CD4-positive, alpha-beta T cell treated with Interleukin-15 for 4 hours (primary cell): ENCODE measurements at regions not wholly inside any gene's neighbourhood (a gene's known extent, or its start where the extent isn't known, plus 50 kb on each side); places are given as distances from the start of the nearest gene placed in this dataset.
"Not testable (repeated sequence)": the region's sequence is repeated elsewhere in the genome, so short reads cannot be mapped to it uniquely, and the experiment has no call there.

Source experiments
- DNase-seq: peaks from one replicate; pipeline ENCODE4 v3.0.0-alpha.2; 2020; ENCODE audit warnings: low spot score

DNA sequence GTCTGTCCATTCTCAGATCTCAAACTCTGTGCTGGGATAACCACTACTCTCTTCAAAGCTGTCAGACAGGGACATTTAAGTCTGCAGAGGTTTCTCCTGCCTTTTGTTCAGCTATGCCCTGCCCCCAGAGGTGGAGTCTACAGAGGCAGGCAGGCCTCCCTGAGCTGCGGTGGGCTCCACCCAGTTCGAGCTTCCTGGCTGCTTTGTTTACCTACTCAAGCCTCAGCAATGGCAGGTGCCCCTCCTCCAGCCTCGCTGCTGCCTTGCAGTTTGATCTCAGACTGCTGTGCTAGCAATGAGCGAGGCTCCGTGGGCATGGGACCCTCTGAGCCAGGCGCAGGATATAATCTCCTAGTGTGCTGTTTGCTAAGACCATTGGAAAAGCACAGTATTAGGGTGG, 53.1 kb upstream of the HUNK start:
- not testable (repeated sequence) for DNase-seq

DNA sequence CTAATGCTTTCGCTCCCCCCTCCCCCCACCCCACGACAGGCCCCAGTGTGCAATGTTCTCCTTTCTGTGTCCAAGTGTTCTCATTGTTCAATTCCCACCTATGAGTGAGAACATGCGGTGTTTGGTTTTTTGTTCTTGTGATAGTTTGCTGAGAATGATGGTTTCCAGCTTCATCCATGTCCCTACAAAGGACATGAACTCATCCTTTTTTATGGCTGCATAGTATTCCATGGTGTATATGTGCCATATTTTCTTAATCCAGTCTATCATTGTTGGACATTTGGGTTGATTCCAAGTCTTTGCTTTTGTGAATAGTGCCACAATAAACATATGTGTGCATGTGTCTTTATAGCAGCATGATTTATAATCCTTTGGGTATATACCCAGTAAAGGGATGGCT, 58.5 kb upstream of the HUNK start:
- not testable (repeated sequence) for DNase-seq

DNA sequence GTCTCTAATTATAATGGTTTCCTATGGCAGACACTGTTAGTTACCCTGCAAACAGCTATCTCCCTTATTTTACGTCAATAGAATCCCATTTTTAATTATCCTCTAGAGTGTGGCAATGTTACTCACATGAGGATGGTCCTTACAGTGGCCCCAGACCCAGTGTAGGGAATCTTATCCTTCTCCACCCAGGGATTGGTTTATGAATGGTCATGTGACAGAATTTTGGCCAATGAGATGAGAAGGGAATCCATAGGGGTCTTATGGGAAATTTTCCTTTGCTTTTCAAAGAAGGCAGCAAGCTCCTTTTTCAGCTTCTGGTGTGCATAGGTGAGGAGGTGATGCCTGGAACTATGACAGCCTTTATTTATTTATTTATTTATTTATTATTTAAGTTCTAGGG, 59.0 kb upstream of the HUNK start:
- no peak for DNase-seq

DNA sequence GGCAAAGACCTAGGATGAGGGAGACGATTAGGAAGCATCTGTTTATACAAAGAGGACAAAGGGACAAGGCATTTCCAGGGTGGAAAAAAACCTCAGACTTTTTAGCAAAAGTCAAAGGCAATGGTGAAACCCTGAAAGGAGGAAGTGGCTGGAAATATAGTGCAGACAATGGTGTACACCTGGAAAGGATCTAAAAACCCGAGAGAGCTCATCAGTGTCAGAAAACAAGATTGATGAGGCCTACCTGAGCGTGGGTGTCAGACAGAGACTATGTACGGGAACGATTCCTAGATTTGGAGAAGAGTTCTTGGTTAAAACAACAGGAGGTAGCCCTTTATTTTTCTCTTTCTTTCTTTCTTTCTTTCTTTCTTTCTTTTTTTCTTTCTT, 68.8 kb upstream of the HUNK start:
- DNase-seq: no peak

DNA sequence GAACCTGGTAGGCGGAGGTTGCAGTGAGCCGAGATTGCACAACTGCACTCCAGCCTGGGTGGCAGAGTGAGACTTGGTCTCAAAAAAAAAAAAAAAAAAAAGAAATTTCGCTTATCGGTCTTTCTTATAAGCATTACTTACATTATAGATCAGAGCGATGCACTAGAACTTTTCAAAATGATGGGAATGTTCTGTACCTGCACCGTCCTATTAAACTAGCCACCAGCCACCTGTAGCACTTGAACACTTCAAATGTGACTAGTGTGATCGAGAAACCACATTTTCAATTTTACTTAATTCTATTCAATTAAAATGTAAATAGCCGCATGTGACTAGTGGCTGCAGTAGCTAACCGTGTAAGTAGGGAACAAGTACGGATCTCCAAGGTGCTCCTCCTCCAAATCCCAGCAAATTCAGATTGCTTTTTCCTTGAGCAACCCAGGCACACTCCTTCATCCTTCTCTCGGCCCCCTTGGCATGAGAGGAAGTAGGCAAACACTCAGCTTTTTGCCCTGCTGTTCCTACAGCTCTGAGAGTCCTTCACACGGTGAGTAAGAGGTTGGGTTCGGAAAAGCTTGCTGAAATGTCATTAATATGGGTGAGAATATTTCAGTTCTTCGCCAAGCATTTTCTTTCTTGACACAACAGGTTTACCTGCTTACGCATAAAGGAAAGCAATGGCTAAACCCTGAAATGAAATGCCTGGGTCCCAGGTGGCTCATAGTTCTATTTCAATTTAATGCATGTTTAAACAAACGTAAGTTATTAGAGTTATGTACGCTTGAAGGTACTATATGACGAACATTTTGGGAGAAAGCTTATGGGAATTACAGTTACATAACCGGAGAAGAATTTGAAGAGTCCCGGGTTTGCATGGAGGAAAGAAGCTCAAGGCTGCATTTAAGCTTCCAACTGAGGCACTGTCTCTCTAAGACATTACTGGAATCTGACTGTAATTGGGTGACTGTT, 69.5 kb upstream of the HUNK start:
- DNase-seq: no peak

DNA sequence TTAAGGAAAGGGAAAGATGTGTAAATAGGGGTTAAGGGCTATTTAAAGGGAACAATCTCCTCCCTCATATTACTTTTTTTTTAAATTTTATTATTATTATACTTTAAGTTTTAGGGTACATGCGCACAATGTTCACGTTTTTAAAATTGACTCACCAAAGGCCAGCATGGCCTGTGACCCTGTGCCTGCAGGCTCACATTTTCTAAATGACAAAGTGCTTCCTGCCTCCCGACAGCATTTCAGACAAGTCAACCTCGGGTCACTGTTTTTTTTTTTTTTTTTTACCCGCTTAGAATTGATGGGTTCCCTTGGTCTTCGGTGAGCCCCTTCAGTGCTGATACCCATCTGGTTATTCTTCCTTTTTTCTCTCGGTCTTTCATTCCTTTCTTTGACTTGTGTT, 70.4 kb upstream of the SCAF4 start:
- DNase-seq: no peak

DNA sequence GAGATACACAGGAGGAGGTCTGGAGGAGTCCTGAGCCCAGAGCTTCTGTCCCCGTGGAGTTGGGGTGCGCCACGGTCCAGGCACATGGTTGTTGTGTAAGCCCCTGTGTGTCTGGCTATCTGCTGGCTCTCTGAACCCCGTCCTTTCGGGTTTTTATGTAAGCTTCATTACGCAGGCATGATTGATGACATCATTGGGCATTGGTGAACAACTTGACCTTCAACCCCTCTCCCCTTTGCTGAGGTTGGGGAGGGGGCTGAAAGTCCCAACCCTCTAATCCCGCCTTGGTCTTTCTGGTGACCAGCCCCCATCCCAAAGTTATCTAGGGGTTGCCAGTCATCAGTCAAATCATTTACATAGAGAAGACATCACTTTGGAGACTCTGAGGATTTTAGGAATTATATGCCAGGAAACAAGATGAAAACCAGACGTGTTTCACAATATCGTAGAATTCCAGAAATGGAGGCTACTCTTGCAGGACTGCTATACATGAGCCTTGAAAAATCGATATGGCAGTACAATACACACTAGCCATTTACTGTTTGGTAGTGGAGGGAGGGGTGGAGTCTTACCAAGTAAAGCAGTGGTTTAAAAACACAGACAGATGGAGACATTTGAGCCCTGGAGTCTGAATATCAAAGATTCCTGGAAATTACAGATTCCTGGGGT, 69.8 kb upstream of the SCAF4 start:
- no peak for DNase-seq

DNA sequence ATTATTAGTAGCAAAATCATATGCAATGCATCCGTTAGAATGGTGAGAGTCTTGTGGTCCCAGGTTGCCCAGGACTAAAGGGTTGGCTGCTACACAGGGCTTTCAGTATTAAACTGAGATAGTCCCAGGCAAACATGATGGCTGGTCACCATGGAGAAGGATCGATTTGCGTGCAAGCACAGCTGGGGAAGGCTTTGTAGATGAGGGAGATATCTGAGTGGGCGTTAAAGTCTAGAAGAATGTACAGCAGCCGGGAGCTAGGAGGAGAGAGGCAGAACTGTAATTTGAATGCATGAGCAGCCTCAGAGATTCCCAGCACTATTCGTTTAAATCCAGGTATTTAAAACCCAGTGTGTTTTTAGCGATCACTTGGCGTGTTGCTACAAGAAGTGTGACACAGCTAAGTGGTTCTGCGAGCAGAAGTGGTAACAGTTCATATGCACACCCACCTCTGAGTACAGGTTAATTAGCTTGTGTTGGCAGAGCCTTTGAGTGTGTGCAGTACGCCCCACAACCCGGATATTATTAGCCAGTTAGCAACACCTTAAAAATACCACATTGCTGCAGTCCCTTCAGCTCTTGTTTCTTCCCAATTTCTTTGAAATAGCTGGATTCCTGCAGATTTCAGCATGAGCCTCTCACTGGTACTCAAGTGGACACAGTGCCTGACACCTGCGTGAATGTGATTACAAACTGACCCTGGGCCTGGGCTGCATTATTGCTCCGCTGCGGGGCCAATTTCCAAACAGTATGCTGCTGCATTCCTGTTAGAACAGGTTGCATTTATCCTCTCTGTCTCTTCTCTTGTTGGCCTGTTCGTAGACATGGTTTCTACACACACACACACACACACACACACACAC, 67.2 kb upstream of the SCAF4 start:
- DNase-seq: no peak

DNA sequence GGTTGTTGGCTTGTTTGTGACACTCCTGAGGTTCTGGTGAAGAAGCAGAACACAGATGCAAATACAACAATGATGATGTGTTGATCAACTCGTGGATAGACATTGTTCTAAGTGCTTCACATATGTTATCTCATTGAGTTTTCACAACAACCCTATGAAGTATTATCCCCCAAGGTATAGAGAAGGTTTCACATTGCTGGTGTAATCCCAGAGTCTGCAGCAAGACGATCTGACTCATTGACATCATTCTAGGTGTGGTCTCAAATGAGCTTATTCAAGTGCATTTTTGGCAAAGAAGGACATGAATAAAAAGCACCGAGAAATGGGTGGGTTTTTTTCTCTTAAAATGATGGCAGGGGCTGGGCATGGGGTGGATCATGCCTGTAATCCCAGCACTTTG, 64.1 kb upstream of the SCAF4 start:
- DNase-seq: no peak

DNA sequence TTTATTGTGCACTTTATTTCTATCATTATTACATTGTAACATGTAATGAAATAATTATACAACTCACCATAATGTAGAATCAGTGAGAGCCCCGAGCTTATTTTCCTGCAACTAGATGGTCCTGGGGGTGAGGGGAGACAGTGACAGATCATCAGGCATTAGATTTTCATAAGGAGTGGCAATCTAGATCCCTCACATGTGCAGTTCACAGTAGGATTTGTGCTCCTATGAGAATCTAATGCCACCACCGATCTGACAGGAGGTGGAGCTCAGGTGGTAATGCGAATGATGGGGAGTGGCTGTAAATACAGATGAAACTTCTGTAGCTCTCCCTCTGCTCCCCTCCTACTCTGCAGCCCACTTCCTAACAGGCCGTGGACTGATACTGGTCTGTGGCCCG, 58.5 kb upstream of the SCAF4 start:
- not testable (repeated sequence) for DNase-seq

DNA sequence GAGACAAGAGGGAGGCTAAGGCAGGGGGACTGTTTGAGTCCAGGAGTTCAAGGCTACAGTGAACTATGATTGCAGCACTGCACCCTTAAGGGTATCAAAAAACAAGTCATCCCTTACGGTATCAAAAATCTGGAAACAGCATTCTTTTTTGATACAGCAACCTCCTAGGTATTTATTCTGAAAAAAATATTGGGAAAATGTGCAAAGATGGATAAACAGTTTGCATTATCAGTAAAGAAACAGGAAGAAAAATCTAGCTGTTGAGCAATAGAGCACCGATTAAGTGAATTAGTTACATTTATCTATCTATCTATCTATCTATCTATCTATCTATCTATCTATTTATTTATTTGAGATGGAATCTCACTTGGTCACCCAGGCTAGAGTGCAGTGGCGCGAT, 56.7 kb upstream of the SCAF4 start:
- no peak for DNase-seq

DNA sequence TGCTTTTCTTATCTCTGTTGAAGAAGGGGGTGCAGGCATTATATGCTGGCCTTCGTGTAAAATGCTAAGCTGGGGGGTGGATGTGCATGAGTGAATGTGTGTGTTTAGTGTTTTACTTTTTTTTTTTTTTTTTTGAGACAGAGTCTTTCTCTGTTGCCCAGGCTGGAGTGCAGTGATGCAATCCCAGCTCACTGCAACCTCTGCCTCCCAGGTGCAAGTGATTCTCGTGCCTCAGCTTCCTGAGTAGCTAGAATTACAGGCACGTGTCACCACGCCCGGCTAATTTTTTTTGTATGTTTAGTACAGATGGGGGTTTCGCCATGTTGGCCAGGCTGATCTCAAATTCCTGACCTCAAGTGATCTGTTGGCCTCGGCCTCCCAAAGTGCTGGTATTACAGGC, 55.8 kb upstream of the SCAF4 start:
- DNase-seq: not testable (repeated sequence)

DNA sequence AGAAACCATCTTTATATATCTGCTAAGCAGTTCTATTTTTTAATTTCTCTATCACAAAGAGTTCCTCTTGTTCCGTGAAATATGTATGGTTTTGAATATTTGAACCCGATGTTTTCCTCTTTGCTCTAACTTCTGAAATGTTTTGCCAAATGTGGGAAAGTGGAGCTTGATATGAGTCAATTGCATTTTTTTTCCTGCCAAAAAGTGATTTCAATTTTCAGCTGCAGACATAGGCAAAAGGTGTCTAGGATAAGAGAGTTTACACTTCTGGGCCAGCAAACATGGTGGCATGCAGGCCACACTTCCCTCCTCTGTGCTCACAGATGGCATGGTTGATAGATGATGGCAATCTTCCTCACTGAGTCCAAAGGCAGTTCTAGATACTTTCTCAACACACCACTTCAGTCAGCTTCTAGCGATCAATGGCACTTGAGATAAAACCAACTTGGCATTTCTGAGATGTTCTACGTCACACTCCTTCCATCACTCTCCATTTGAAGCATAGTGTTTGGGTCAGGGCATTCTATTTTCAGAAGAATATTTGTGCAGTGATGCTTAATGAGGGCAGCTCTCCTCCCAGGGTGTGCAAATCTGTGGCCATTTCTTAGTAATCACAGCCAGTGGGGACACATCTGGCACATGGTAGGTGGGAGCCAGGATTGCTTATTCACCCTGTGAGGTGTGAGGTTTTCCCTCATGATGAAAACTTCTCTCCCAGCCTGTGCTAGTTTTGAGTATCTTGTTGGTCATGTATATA, 54.4 kb upstream of the SCAF4 start:
- DNase-seq: no peak

DNA sequence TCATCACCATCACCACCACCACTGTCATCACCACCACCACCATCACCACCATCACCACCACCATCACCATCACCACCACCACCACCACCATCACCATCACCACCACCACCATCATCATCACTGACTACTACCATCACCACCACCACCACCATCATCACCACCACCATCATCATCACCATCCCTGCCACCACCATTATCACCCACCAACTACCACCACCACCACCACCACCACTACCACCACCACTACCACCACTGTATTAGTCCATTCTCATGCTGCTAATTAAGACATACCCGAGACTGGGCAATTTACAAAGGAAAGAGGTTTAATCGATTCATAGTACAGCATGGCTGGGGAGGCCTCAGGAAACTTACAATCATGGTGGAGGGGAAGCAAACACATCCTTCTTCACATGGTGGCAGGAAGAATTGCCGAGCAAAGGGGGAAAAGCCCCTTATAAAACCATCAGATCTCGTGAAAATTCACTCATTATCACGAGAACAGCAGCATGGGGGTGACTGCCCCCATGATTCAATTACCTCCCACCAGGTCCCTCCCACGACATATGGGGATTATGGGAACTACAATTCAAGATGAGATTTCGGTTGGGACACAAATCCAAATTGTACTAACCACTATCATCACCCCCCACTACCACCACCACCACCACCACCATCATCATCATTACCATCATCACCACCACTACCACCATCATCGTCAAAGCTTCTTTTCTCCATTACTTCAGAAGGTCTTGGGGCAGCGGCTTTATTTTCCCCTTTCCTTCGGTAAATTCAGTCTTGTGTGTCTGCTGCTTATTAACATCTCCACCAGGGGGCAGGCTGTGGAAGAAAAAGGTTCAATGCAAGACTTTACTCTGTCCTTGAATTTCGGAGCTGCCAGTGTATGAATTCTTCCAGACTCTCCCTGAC, 53.6 kb upstream of the SCAF4 start:
- peak; percentile 49 for DNase-seq

DNA sequence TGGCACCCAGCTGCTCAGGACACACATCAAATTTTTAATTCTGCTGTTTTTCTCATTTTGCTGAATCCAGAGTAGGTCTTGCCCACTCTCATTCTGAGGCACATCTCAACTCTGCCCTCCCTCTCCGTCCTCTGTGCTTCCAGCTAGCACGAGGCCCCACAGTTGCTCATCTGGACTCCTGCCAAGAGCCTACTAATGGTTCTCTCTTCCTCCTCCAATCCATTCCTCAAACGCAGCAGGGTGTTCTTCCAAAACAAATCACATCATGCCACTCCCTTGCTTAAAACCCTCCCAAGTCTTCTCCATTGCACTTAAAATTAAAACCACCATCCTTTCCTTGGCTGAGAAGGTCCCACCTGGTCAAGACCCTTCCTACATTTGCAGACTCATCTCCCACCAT, 49.8 kb upstream of the SCAF4 start:
- DNase-seq: no peak
